ENCODE measurements at regions not wholly inside any gene's neighbourhood (a gene's known extent, or its start where the extent isn't known, plus 50 kb on each side); places are given as distances from the start of the nearest gene placed in this dataset.

DNA sequence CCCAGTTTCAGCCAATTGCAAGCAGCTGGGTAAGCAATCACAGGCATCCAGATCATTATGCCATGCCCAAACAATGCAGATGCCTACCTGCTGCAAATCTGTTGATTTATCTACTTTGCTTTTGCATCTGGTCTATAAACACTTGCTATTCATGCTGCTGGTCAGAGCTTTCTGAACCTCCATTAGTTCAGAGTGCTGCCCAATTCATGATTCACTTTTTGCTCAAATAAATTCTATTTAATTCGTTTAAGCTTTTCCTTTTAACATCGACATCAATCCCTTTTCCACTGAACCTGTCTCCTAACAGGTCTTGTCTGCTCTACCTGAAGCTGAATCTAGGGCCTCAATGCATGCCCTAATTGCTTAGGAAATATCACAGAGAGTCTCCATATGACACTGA, 99.4 kb upstream of the C1orf87 start:
- no peak for DNase-seq (ENCODE audit: low spot score)

- DNase-seq (ENCODE audit: low spot score) = no peak
These were observed 98.2 kb upstream of the C1orf87 start for GRCh38 chr1:60171801-60172200.

DNA sequence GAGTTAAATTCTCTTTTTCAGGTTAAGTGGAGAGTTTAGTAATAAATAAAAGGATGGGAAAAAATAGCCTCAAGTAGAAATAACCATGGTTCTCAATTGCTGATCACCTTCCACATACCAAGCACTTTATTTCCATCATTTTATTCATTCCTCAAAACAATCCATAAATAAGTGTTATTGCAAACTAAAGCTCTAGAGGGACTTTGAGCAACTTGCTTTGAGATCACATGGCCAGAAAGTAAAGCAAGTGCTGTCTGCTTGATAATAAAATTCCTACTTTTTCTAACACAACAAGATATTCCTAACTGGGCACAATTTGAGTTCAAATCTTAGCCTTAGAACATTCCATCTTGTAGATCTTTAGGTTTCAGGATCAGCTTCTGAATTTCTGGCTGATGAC, 97.1 kb upstream of the C1orf87 start:
- no peak for DNase-seq (ENCODE audit: low spot score)

DNA sequence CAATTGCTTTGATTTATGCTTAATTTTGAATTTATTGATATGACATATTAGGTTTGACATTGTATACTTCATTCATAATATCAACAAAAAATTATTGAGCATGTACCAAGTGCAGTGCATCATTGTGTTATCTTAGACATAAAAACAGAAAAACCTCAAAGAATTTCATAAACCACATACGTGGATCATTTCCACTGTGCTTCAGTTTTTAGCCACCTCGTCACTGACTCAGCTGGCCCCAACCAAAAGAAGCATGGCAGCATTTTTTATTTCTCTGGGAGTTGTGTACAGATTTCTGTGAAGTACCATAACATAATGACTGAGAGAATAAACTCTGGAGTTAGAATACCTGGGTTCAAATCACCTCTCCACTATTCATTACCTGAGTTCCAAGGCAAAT, 95.6 kb upstream of the C1orf87 start:
- no peak for DNase-seq (ENCODE audit: low spot score)

DNA sequence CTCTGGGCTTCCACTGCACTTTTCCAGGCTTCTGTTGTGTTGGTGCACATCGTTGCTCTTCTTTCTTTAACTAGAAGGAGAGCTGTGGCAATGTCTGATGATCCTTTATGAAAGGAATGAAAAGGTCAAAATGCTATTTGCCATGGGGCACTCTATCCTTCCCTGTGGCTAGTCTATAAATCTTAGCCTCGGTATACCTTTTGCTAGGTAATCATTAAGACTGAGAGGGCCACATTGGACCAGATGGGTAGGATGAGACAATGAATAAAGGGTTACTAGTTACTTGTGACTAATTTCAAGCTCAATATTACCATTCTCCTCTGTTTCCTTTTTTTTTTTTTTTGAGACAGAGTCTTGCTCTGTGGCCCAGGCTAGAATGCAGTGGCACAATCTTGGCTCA, 89.4 kb upstream of the C1orf87 start:
- DNase-seq (ENCODE audit: low spot score) = no peak

DNA sequence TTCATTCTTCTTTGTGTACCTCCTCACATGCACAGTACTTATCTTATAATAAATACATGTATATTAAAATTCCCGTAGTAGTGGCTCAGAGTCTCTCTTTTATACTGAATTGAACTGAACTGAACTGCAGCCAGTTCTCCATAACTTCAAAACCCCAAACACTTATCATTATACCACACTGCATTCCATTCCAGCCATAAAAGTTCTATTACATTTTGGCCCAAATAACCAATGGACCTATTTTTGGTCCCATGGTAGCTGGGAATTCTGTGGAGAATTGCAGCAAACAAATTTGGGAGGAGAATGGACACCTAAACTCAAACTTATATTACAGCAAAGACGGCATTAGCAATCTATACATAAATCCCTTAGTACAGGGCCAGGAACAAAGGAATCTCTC, 86.6 kb upstream of the C1orf87 start:
- no peak for DNase-seq (ENCODE audit: low spot score)

GRCh38 chr1:60156371-60156770, 82.8 kb upstream of the C1orf87 start:
- no peak for DNase-seq (ENCODE audit: low spot score)

DNA sequence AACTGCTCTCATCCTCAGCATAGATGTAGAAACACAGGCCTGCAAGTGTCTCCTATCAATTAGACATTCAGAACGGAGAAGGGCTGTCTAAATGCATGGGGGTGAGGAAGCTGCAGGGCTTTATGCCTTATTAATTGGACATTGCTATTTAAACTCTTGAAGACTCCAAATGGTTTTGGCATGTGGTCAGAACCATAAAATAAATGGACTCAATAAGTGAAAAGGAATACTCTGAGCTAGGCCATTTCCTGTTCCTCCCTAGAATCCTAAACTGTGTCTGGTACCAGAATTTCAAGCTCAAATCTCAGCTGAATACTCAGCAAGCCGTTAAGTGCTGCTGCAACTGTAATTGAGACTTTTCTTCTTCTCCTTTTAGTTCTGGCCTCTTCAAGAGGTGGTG, 80.4 kb upstream of the C1orf87 start:
- DNase-seq (ENCODE audit: low spot score) = no peak

DNA sequence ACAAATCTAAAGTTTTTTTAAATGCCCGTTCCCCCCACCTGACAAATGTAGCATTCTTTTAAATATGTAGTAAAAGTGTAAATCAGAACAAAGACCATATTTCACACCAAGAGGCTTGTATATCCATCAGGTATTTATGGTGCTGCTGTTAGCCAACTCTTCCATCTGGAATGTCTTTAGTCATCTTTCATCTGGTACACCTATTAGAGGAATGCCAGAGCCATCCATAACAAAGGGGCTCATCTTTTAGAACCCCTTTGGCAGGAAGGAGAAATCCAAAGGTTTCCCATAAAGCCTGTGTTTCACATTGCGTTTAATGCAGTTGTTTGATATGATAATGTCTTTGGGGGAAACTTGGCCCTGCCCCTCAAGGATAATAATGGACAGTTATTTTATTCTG, 79.3 kb upstream of the C1orf87 start:
- DNase-seq (ENCODE audit: low spot score) = no peak

DNA sequence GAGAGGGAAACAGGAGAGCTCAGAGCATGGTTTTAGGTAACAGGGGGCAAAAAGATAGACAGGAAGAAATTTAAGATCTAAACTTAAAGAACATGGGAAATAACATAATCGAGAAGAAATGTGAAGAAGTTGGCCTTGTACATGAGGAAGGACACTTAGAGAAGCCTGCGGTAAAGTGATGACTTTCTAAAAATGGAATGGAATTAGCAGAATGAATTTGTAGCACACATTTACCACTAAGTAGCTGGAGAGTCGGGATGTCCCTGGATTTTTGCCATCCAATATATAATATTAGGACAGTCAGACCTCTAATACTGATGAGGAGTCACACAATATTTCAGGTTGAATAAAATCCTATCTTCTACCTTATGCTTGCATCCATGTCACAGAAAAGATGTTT, 77.7 kb upstream of the C1orf87 start:
- DNase-seq (ENCODE audit: low spot score) = no peak

DNA sequence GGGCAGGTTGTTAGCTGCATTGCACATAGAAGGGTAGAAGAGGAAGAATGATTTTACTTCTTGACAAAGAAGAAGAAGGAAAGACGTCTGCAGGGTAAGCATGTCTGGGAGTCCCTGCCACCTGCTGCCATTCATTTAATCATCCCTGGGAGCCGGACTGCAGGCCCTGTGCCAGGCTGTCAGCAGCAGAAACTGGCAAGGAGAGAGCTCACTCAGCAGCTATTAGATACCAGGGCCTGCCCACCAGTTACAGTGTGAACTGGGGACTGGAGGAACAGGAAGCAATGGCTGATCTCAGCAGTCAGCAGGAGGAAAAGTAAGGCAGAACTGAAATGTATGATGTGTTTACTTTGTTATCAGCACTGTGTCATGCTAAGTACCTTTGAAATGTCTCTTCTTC, 75.7 kb upstream of the C1orf87 start:
- no peak for DNase-seq (ENCODE audit: low spot score)

DNA sequence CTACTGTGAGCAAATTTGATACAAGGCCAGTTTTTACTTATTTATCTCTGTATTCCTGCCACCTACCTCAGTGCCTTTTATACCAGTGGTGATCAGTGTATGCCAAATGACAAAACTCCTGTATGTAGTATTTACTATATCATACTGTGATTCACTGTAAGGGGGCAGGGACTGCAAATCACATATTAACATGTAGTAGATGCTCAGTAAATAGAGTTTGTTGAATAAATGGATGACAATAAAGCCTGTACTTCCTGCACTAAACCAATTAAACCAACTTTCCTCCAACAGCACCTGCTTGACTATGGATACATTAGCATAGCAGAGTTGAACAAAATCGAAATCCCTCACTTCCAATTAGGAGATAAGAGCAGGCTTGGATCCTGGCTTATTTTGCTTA, 73.3 kb upstream of the C1orf87 start:
- no peak for DNase-seq (ENCODE audit: low spot score)

GRCh38 chr1:60145771-60146170, 72.2 kb upstream of the C1orf87 start:
- DNase-seq (ENCODE audit: low spot score) = no peak

GRCh38 chr1:60141743-60142142, 68.2 kb upstream of the C1orf87 start:
- DNase-seq (ENCODE audit: low spot score) = no peak

DNA sequence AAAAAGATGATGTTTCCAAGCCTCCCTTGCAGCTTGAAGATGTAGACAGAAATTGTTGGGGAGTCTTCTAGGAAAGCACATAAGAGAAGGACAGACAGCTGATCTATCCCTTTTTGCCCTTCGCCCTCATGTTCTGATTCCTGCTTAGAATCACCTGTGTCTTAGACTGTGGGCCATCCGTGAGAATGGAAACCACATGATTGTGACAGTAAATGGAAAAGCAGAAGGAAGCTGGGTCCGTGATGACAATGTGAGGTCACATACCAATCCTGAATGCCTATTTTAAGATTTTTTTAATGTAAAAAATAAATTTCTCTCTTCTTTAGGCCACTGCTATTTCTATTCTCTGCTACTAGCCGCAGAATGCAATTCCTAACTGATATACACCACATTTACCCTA, 67.7 kb upstream of the C1orf87 start:
- DNase-seq (ENCODE audit: low spot score) = no peak

DNA sequence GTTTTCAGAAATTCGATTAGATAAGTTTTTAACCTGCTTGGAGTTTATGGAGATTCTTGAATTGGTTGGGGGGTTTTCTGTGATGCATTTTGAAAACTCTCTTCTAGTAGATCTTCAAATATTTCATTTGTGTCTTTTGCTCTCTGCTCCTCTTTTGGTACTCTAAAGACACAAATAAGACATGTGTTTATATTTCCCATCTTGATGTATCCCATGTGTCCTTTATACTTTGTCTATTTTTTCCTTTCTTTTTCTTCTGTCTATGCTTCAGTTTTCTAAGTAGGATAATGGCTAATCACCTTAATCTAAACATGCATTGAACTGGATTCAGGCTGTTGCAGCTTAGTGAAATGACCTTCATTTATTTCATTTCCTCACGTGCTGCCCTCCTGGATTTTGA, 63.8 kb upstream of the C1orf87 start:
- no peak for DNase-seq (ENCODE audit: low spot score)

- DNase-seq (ENCODE audit: low spot score) = no peak
These were observed 62.8 kb upstream of the C1orf87 start for GRCh38 chr1:60136395-60136794.

GRCh38 chr1:60134716-60135115, 61.1 kb upstream of the C1orf87 start:
- DNase-seq (ENCODE audit: low spot score) = no peak

DNA sequence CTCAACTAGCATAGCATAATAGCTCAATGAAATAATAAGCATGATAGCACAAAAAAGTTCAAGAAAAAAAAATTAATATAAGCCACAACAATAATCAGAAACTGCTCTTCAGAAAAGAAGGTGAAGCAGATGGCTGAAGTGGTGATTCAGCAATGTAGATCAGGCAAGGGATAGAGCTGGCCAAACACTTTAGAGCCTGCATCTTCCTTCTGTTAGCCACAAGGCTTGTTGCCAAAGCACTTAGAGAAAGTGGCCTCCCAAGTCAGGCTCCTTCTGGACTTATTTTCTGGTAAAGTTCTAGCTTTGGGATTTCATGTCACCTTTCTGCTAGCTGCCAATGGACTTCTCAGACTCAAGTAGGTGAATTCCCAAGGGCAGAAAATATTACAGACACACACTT, 60.3 kb upstream of the C1orf87 start:
- no peak for DNase-seq (ENCODE audit: low spot score)

DNA sequence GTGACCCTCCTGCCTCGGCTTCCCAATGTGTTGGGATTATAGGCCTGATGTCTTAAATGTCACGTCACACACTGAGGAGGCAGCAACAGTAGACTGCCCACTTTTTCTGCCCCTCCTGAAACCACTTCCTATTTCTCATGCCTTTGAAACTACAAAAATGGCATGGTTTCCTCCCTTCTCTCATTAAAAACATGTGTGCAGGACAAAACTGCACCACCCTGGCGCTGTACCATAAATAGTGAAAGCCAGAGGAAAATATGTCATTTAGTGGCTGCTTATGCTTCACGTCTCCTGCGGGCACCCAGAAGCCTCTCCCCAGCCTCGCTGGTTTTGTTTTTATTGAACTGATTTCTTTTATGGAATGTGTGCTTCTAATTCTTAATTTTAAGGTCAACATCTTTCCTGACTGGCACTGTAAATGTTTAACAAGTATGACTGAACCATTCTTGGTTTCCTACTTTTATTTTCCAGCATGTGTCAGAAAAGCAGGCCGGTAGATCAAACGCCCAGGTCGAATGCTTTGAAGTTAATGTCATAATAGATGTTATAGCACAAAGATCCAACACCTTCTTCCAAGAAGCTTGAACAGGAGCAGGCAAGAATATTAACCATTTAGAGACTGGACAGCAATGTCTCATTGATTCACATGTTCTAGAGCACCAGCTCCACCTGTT, 59.6 kb upstream of the C1orf87 start:
- DNase-seq (ENCODE audit: low spot score) = no peak

DNA sequence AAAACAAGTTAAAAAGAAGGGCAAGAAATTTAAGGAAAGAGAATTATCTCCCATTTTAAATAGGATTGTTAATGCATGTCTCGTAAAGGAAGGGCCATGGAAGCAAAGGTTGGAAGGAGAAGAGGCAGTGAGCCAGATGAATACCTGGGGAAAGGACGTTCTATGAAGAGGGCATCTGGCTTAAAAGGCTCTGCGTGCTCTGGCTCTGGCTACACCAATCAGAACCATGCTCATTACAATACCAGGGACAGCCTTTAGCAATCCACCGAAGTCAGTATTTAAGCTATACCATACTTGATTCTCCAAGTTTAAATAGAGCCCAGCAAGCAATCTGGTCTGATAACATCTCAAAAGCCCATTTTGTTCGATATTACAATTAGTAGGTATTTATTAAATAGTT, 58.5 kb upstream of the C1orf87 start:
- no peak for DNase-seq (ENCODE audit: low spot score)

DNA sequence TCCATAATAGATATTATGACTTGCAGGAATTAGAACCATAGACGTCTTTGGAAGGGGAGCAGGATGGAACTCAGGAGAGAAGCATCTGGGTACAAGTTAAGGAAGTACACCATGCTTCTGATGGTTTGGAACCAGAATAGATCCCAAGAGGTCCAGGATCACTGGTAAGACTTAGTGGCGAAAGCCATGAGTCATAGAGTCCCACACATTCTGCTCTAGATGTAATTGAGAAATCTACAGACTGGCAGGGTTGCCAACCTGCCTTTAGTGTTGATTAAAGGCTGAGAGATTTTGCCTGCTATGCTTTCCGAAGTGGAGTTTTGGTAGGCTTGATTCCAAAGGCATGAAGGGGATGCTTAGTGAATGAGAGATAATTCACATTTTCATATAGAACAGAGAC, 57.1 kb upstream of the C1orf87 start:
- no peak for DNase-seq (ENCODE audit: low spot score)

DNA sequence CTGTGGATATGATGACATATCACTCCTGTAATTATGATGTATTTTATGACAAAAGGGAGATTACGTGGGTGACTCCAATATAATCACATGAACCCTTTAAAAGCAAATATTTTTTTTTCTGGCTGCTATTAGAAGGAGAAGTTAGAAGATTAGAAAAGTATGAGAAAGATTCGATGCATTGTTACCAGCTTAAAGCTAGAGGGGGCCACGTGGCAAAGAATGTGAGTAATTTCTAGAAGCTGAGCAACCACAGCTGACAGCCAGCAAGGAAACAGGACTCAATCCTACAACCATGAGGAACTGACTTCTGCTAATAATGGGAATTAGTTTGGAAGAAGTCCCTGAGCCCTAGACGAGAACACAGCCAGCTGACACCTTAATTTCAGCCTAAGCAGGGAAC, 56.3 kb upstream of the C1orf87 start:
- no peak for DNase-seq (ENCODE audit: low spot score)

DNA sequence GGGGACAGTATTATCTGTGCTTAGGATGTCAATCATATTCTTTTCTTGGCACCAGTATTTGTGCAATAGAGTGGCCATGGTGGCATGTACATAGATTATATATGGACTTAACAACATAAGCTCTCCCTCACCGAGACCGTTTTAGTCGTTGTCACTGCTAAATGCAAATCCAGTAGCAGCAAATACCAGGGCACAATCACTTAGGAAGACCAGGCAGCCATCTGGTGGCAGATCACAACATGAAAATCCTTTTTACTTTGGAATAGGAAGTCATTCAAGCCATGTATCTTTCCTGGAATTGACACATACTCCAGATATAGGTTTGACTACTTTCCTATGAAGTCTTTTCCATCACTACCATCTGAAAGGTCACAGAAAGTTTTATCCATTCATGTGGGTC, 53.2 kb upstream of the C1orf87 start:
- no peak for DNase-seq (ENCODE audit: low spot score)

Measured in HuH-7.5 (cell line).